Parathyroid adenoma (tissue), 2 donors: ENCODE measurements at regions not wholly inside any gene's neighbourhood (a gene's known extent, or its start where the extent isn't known, plus 50 kb on each side); places are given as distances from the start of the nearest gene placed in this dataset.
"Not testable (repeated sequence)": the region's sequence is repeated elsewhere in the genome, so short reads cannot be mapped to it uniquely, and the experiment has no call there.

Experiments
- H2AFZ ChIP-seq: fragments of 300-600 bp; sonication (generic); one replicate; pipeline ENCODE4 v1.7.0; 2017; ENCODE audit warnings: antibody characterized with exemption, mild to moderate bottlenecking
- H3K27ac ChIP-seq: fragments of 300-600 bp; sonication (generic); one replicate; pipeline ENCODE4 v1.7.0; 2017
- H3K27me3 ChIP-seq: fragments of 300-600 bp; sonication (generic); one replicate; pipeline ENCODE4 v1.7.0; 2017; ENCODE audit warnings: low read length; ENCODE audit not compliant: control insufficient read depth, insufficient read depth
- H3K36me3 ChIP-seq: fragments of 300-600 bp; sonication (generic); one replicate; pipeline ENCODE4 v1.7.0; 2017; ENCODE audit warnings: low read length; ENCODE audit not compliant: control insufficient read depth, insufficient read depth
- H3K4me1 ChIP-seq: fragments of 300-600 bp; sonication (generic); one replicate; pipeline ENCODE4 v1.7.0; 2017; ENCODE audit warnings: control low read depth
- H3K4me2 ChIP-seq: fragments of 300-600 bp; sonication (generic); one replicate; pipeline ENCODE4 v1.7.0; 2017; ENCODE audit warnings: low read length
- H3K4me3 ChIP-seq: fragments of 300-600 bp; sonication (generic); one replicate; pipeline ENCODE4 v1.7.0; 2017; ENCODE audit warnings: low read depth, low read length
- H3K79me2 ChIP-seq: fragments of 300-600 bp; sonication (generic); one replicate; pipeline ENCODE4 v1.7.0; 2017; ENCODE audit warnings: control low read depth
- H3K9ac ChIP-seq: fragments of 300-600 bp; sonication (generic); one replicate; pipeline ENCODE4 v1.7.0; 2017; ENCODE audit warnings: mild to moderate bottlenecking
- H3K9me3 ChIP-seq: fragments of 300-600 bp; sonication (generic); one replicate; pipeline ENCODE4 v1.7.0; 2017; ENCODE audit warnings: low read length; ENCODE audit not compliant: control insufficient read depth
- CTCF ChIP-seq: fragments of 300-600 bp; sonication (generic); IDR thresholded peaks from one replicate; pipeline ENCODE4 v1.7.0; 2017; ENCODE audit warnings: antibody characterized with exemption, mild to moderate bottlenecking
- donor health status: primary hyperparathyroidism.

GRCh38 chr3:153052096-153052460 is 109.9 kb upstream of the RAP2B start:
- H3K27ac ChIP-seq, result no peak overlapping the region
- no peak for TF ChIP-seq CTCF
- no peak overlapping the region for H3K9ac ChIP-seq
- no peak overlapping the region for H3K4me2 ChIP-seq
- H3K4me1 ChIP-seq, result no peaks in the 10 kb centered on the region
- H3K27me3 ChIP-seq, result no peaks in the 10 kb centered on the region
- H3K4me3 ChIP-seq, result no peak overlapping the region
- H3K36me3 ChIP-seq, result no peaks in the 10 kb centered on the region
- no peak overlapping the region for H2AFZ ChIP-seq
- no peaks in the 10 kb centered on the region for H3K9me3 ChIP-seq
- no peaks in the 10 kb centered on the region for H3K79me2 ChIP-seq

- H2AFZ ChIP-seq, result no peak overlapping the region
- TF ChIP-seq CTCF, result no peak
Measured at GRCh38 chr3:153055217-153055616, 106.8 kb upstream of the RAP2B start.

GRCh38 chr3:153055779-153056178 is 106.2 kb upstream of the RAP2B start:
- TF ChIP-seq CTCF, result no peak
- no peaks in the 10 kb centered on the region for H3K4me1 ChIP-seq
- H3K79me2 ChIP-seq, result no peaks in the 10 kb centered on the region
- no peaks in the 10 kb centered on the region for H3K36me3 ChIP-seq
- no peaks in the 10 kb centered on the region for H3K9me3 ChIP-seq
- no peaks in the 10 kb centered on the region for H3K27me3 ChIP-seq
- no peak overlapping the region for H3K4me2 ChIP-seq
- H3K9ac ChIP-seq, result no peak overlapping the region
- H2AFZ ChIP-seq, result no peak overlapping the region
- no peak overlapping the region for H3K4me3 ChIP-seq
- H3K27ac ChIP-seq, result no peak overlapping the region

More at GRCh38 chr3:153055217-153055616, 106.8 kb upstream of the RAP2B start:
- no peaks in the 10 kb centered on the region for H3K27me3 ChIP-seq
- no peak overlapping the region for H3K4me2 ChIP-seq
- no peaks in the 10 kb centered on the region for H3K9me3 ChIP-seq
- H3K4me1 ChIP-seq, result no peaks in the 10 kb centered on the region
- H3K36me3 ChIP-seq, result no peaks in the 10 kb centered on the region
- H3K79me2 ChIP-seq, result no peaks in the 10 kb centered on the region
- no peak overlapping the region for H3K27ac ChIP-seq
- no peak overlapping the region for H3K9ac ChIP-seq
- H3K4me3 ChIP-seq, result no peak overlapping the region

GRCh38 chr3:153058031-153058688 is 103.9 kb upstream of the RAP2B start:
- H3K9ac ChIP-seq, H2AFZ ChIP-seq, H3K27me3 ChIP-seq, H3K36me3 ChIP-seq, H3K4me2 ChIP-seq, H3K4me1 ChIP-seq, H3K9me3 ChIP-seq, H3K4me3 ChIP-seq, H3K79me2 ChIP-seq, H3K27ac ChIP-seq: not testable (repeated sequence)

GRCh38 chr3:153060346-153060745 is 101.7 kb upstream of the RAP2B start:
- no peaks in the 10 kb centered on the region for H3K36me3 ChIP-seq
- H3K4me1 ChIP-seq, result no peaks in the 10 kb centered on the region
- H3K9ac ChIP-seq, result no peak overlapping the region
- no peak overlapping the region for H3K27ac ChIP-seq
- H3K9me3 ChIP-seq, result no peaks in the 10 kb centered on the region
- no peaks in the 10 kb centered on the region for H3K27me3 ChIP-seq
- no peak for TF ChIP-seq CTCF
- H3K4me2 ChIP-seq, result no peak overlapping the region
- no peak overlapping the region for H2AFZ ChIP-seq
- no peaks in the 10 kb centered on the region for H3K79me2 ChIP-seq
- no peak overlapping the region for H3K4me3 ChIP-seq
